NB4 (cell line): ENCODE measurements at regions not wholly inside any gene's neighbourhood (a gene's known extent, or its start where the extent isn't known, plus 50 kb on each side); places are given as distances from the start of the nearest gene placed in this dataset.

Experiments used
- DNase-seq: peaks from one replicate; pipeline ENCODE4 v3.0.0; 2010; ENCODE audit warnings: low read depth
- H3K4me3 ChIP-seq: one replicate; pipeline ENCODE4 v1.5.1; 2011; ENCODE audit warnings: mild to moderate bottlenecking, low read depth, low read length, moderate library complexity
- CTCF ChIP-seq: IDR thresholded peaks from one replicate; pipeline ENCODE4 v1.5.1; 2012; ENCODE audit warnings: low read depth, low read length
- MYC ChIP-seq: IDR thresholded peaks from 2 replicates; pipeline ENCODE4 v1.6.1; 2011; ENCODE audit warnings: low read depth, low read length
- POLR2A ChIP-seq: IDR thresholded peaks from 2 replicates; pipeline ENCODE4 v1.6.1; 2011; ENCODE audit warnings: mild to moderate bottlenecking; ENCODE audit not compliant: insufficient read length; ENCODE audit errors: extremely low read depth
- TF ChIP-seq, protein P1 (sequence below): IDR thresholded peaks from 2 replicates; pipeline ENCODE4 v1.6.1; 2011; ENCODE audit warnings: low read depth, low read length

- no peak for DNase-seq
- no peak for TF ChIP-seq POLR2A
- TF ChIP-seq CTCF = no peak
- no peak for TF ChIP-seq MYC
- TF ChIP-seq, protein P1, sequence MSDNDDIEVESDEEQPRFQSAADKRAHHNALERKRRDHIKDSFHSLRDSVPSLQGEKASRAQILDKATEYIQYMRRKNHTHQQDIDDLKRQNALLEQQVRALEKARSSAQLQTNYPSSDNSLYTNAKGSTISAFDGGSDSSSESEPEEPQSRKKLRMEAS = no peak
- no peak overlapping the region for H3K4me3 ChIP-seq
Observed at GRCh38 chr9:75775966-75776691, 114.3 kb upstream of the PCSK5 start.

DNA sequence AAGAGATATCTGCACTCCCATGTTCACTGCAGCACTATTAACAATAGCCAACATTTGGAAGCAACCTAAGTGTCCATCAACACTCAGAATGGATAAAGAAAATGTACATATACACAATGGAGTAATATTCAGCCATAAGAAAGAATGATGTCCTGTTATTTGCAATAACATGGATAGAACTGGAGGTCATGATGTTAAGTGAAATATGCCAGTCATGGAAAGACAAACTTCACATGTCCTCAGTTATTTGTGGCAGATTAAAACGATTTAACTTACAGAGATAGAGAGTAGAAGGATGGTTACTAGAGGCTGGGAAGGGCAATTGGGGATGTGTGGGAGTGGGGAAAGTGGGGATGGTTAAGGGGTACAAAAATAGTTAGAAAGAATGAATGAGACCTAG is 110.3 kb upstream of the PCSK5 start:
- TF ChIP-seq POLR2A = no peak
- TF ChIP-seq MYC = no peak
- no peak overlapping the region for H3K4me3 ChIP-seq
- no peak for DNase-seq

GRCh38 chr9:75788006-75788634 is 102.4 kb upstream of the PCSK5 start:
- TF ChIP-seq, protein P1 = no peak
- no peak for TF ChIP-seq CTCF
- no peak for TF ChIP-seq MYC
- no peak for TF ChIP-seq POLR2A
- DNase-seq = no peak
- H3K4me3 ChIP-seq = no peak overlapping the region

DNA sequence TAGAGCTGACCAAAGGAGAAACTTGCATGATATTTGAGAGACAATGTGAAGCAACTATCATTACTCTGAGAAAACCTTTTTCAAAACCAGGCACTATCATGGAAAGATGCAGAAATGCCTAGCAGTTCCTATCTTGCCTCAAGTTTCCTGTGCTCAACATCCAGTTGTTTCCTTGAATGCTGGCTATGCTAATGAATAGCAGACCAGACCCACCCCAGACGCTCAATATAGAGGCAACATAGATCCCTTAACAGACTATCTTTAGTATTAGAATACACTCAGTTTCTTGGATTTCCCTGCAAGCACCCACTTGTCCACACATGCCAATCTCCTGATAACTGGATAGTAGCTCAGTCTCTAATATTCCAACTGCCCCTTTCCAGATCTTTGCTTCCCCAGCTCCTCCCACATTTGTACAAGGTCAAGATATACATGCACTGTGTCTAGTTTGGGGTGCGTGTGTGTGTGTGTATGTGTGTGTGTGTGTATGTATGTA is 93.3 kb upstream of the PCSK5 start:
- TF ChIP-seq, protein P1 = no peak
- TF ChIP-seq POLR2A (no peak), CTCF (no peak)
- no peak overlapping the region for H3K4me3 ChIP-seq
- DNase-seq = no peak

- no peak for DNase-seq
- H3K4me3 ChIP-seq = no peak overlapping the region
- TF ChIP-seq POLR2A = no peak
Observed at GRCh38 chr9:75798505-75798904, 92.0 kb upstream of the PCSK5 start.

GRCh38 chr9:75803130-75803529 is 87.3 kb upstream of the PCSK5 start:
- TF ChIP-seq, protein P1 = no peak
- TF ChIP-seq CTCF (no peak), MYC (no peak), POLR2A (no peak)
- no peak for DNase-seq
- H3K4me3 ChIP-seq = no peak overlapping the region

DNA sequence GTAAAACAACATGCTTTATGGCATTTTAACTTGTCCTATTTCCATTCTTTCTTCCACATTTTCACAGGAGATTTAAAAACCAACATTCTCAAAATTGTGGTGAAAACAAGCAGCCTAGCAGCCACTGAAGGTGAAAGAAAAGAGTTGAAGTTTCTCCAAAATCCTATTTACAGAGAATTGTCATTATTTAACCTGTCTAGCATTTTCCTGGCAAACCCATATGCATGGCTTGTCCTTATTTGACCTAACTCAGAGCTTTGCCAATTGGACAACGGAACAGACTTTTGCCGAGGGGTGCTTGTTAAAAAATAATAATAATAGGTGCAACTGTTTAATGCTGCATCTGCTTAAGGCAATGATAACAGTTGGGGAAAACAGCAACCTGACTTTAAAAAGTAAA is 80.4 kb upstream of the PCSK5 start:
- no peak overlapping the region for H3K4me3 ChIP-seq
- no peak for DNase-seq
- no peak for TF ChIP-seq CTCF
- TF ChIP-seq MYC = no peak
- TF ChIP-seq, protein P1 = no peak
- TF ChIP-seq POLR2A = no peak
